GM10266 (cell line): ENCODE measurements at regions not wholly inside any gene's neighbourhood (a gene's known extent, or its start where the extent isn't known, plus 50 kb on each side); places are given as distances from the start of the nearest gene placed in this dataset.

ENCODE experiments used
- DNase-seq: peaks from one replicate; pipeline ENCODE4 v3.0.0; 2012; ENCODE audit errors: extremely low spot score
- TF ChIP-seq, protein P1 (sequence below): IDR thresholded peaks from 2 replicates; pipeline ENCODE4 v1.5.1; 2012; ENCODE audit warnings: mild to moderate bottlenecking, low read depth; ENCODE audit not compliant: control insufficient read depth, insufficient read depth; ENCODE audit errors: missing control alignments

DNA sequence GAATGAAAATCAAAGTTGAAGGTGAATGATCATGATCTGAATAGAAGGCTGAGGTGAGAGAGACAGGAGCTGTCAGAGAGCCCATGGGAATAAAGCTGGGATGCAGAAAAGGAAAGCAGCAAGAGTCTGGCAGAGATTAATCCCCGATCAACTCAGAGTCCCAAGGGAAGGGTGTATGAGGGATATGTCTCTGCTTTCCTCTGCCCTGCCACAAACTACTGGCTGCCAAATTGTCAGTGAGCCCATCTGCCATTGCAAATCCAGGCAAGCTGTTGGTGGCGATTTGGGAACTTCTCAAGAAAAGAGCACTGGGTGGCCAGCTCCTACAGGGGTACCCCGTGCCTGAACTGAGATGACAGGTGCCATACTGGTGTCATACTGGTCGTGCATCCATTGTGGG lies 705.5 kb upstream of the MAN1A1 start:
- TF ChIP-seq, protein P1, sequence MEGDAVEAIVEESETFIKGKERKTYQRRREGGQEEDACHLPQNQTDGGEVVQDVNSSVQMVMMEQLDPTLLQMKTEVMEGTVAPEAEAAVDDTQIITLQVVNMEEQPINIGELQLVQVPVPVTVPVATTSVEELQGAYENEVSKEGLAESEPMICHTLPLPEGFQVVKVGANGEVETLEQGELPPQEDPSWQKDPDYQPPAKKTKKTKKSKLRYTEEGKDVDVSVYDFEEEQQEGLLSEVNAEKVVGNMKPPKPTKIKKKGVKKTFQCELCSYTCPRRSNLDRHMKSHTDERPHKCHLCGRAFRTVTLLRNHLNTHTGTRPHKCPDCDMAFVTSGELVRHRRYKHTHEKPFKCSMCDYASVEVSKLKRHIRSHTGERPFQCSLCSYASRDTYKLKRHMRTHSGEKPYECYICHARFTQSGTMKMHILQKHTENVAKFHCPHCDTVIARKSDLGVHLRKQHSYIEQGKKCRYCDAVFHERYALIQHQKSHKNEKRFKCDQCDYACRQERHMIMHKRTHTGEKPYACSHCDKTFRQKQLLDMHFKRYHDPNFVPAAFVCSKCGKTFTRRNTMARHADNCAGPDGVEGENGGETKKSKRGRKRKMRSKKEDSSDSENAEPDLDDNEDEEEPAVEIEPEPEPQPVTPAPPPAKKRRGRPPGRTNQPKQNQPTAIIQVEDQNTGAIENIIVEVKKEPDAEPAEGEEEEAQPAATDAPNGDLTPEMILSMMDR: no peak
- no peak for DNase-seq

DNA sequence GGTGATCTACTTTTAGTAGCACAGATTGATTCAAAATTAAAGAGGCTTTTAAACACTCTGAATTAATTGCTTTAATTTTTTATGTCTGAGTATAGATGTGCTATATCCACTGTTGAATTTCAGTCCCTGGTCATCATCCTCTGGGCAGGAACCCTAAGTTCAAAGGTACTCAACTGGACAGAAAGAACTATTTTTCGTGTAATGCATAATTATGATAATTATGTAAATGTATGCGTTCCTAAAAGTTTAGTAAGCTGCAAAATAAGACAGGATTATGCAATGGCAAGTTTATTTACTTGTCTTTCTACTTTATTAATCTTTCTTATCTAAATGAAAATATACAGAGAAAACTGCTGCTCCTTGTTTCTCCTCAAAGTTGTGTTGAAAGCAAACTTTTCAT lies 690.1 kb upstream of the MAN1A1 start:
- DNase-seq: no peak
- TF ChIP-seq, protein P1: no peak

DNA sequence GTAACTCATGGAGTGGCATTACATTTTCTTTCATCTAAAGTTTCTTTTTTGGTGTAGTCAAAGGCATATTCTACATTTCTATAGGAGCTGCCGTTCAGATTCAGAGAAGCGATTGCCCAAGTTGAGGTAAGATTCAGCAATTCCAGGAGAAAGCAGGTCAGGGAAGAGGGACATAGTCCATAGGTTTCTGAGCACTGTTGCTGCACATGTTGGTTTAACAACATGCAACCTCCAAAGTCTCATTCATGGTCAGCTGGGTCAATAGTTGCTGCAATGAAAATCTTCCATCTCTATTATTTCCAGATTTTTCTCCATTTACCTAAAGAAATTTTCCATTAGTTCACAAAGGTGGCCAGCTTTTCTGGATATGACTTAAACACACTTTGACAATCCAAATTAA lies 682.3 kb upstream of the MAN1A1 start:
- TF ChIP-seq, protein P1: no peak

DNA sequence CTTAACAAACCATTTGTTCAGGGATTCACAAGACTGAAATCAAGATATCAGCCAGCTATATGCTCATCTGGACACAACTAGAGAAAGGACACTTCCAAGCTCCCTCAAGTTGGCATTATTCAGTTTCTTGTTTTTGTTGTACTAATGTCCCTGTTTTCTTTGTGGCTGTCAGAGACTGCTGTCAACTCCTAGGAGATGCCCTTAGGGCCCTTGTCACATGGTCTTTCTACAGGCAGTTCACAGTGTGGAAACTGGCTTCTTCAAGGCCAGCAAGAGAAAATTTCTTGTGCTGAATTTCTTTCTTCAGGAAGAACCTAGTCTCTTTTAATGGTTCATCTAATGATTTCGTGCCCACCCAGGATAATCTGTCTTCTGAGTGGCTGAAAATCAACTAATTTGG lies 677.2 kb upstream of the MAN1A1 start:
- no peak for DNase-seq
- TF ChIP-seq, protein P1: no peak

More for the DNA sequence above, 682.3 kb upstream of the MAN1A1 start:
- DNase-seq: no peak

DNA sequence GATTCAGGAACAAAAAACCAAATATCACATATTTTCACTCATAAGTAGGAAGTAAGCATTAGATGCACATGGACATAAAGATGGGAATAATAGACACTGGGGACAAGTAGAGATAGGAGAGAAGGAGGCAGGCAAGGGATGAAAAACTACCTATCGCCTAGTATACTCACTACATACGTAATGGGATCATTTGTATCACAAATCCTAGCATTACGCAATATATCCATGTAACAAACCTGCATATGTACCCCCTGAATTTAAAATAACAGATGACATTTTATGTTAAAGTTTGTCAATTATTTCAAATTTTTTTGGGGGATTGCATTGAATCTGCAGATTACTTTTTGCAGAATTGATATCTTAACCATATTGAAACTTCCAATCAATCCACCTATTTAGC lies 660.5 kb upstream of the MAN1A1 start:
- TF ChIP-seq, protein P1: no peak
- DNase-seq: no peak

DNA sequence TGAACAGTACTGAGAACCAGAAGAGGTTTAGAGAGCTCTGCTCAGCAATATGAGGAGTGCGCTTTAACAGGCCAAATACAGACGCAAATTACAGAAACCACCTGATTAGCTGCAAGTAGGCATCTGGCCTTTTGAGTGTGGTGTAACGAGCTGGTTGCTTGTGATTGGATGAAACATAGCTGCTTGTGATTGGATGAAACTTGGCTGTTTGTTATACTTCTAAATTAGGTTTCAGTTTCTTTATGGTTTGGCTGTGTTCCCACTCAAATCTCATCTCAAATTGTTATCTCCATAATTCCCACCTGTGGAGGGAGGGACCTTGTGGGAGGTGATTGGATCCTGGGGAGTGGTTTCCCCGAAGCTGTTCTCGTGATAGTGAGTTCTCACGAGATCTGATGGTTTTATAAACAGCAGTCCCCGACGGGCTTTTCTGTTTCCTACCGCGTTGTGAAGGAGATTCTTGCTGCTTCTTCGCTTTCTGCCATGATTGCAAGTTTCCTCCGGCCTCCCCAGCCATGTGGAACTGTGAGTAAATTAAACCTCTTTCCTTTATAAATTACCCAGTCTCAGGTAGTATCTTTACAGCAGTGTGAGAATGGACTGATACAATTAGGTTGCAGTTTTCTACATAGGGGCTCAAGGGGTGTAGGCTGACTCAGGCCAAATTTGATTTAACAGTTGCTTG lies 655.9 kb upstream of the MAN1A1 start:
- TF ChIP-seq, protein P1: no peak
- DNase-seq: no peak

DNA sequence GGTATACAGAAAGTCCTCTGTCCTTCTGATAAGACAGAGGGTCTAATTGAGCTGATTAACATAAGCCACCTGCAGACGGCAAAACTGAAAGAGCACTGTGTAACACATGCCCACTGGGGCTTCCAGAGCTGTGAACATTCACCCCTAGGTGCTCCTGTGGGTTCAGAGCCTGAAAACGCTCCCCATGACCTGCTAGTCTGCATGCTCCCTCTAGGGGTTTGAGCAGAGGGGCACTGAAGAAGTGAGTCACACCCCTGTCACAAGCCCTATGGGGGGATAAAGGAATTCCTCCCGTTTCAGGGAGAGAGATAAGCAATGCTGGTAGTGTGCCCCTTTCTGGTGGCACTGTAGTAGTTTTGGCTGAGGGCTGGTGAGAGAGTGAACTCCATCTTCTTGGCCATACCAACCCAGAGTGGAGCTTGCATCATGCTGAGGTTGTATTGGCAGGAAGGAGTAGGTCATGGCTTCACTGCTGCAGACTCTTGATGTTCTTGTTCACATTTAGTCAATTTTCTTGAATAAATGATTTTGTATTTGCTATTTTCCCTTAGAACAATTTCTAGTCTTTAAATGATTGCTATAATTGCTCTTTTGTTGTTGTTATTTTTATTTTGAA lies 637.5 kb upstream of the MAN1A1 start:
- DNase-seq: no peak
- TF ChIP-seq, protein P1: no peak
